Neural progenitor cell (in vitro differentiated cells): ENCODE measurements at regions not wholly inside any gene's neighbourhood (a gene's known extent, or its start where the extent isn't known, plus 50 kb on each side); places are given as distances from the start of the nearest gene placed in this dataset.

Experiments
- DNase-seq: peaks from one replicate; pipeline ENCODE4 v3.0.0-alpha.2; 2016; ENCODE audit warnings: low spot score
- H2AFZ ChIP-seq: fragments of 200-600 bp; sonication (generic); replicated peaks from 2 replicates; pipeline ENCODE4 v1.6.1; 2016; ENCODE audit warnings: antibody characterized with exemption
- H3F3A ChIP-seq: fragments of 200-600 bp; sonication (generic); 2 replicates; pipeline ENCODE4 v1.6.1; 2016; ENCODE audit warnings: antibody characterized with exemption, low read depth
- H3K27ac ChIP-seq: fragments of 200-600 bp; sonication (generic); 2 replicates; pipeline ENCODE4 v1.5.1; 2016; ENCODE audit warnings: mild to moderate bottlenecking
- H3K27me3 ChIP-seq: fragments of 200-600 bp; sonication (generic); 2 replicates; pipeline ENCODE4 v1.6.1; 2016; ENCODE audit warnings: mild to moderate bottlenecking, moderate library complexity
- H3K36me3 ChIP-seq: fragments of 200-600 bp; sonication (generic); 2 replicates; pipeline ENCODE4 v1.5.1; 2016
- H3K4me1 ChIP-seq: fragments of 200-600 bp; sonication (generic); 2 replicates; pipeline ENCODE4 v1.6.1; 2016; ENCODE audit warnings: mixed run types
- H3K4me2 ChIP-seq: fragments of 200-600 bp; sonication (generic); 2 replicates; pipeline ENCODE4 v1.6.1; 2016
- H3K4me3 ChIP-seq: fragments of 200-600 bp; sonication (generic); 2 replicates; pipeline ENCODE4 v1.5.1; 2016
- H3K79me2 ChIP-seq: fragments of 200-600 bp; sonication (generic); 2 replicates; pipeline ENCODE4 v1.6.1; 2016; ENCODE audit warnings: low read depth
- H3K9ac ChIP-seq: fragments of 200-600 bp; sonication (generic); 2 replicates; pipeline ENCODE4 v1.6.1; 2016
- H3K9me3 ChIP-seq: fragments of 200-600 bp; sonication (generic); 2 replicates; pipeline ENCODE4 v1.5.1; 2016; ENCODE audit warnings: low read depth
- H4K20me1 ChIP-seq: fragments of 200-600 bp; sonication (generic); 2 replicates; pipeline ENCODE4 v1.6.1; 2016; ENCODE audit warnings: low read depth
- H3K27ac Mint-ChIP-seq: 3 replicates; pipeline ENCODE4 v1.8.0; 2021; ENCODE audit warnings: mixed read lengths
- H3K27me3 Mint-ChIP-seq: 2 replicates; pipeline ENCODE4 v1.8.0; 2022; ENCODE audit warnings: low read depth, mild to moderate bottlenecking, inconsistent platforms, moderate library complexity, mixed read lengths; ENCODE audit not compliant: insufficient read depth
- H3K36me3 Mint-ChIP-seq: 3 replicates; pipeline ENCODE4 v1.8.0; 2021; ENCODE audit warnings: mixed read lengths
- H3K4me1 Mint-ChIP-seq: 3 replicates; pipeline ENCODE4 v1.8.0; 2021; ENCODE audit warnings: mixed read lengths
- H3K4me3 Mint-ChIP-seq: 3 replicates; pipeline ENCODE4 v1.8.0; 2021; ENCODE audit warnings: mild to moderate bottlenecking, moderate library complexity, mixed read lengths
- H3K9me3 Mint-ChIP-seq: 3 replicates; pipeline ENCODE4 v1.8.0; 2020; ENCODE audit warnings: mixed read lengths
- EZH2 ChIP-seq: fragments of 200-600 bp; sonication (generic); IDR thresholded peaks from 2 replicates; pipeline ENCODE4 v1.6.1; 2017; ENCODE audit warnings: antibody characterized with exemption, mild to moderate bottlenecking, moderate library complexity
- EZH2phosphoT487 ChIP-seq: fragments of 200-600 bp; sonication (generic); IDR thresholded peaks from 2 replicates; pipeline ENCODE4 v1.6.1; 2017; ENCODE audit warnings: antibody characterized with exemption
- TF ChIP-seq, protein P1 (sequence below): fragments of 200-600 bp; sonication (generic); IDR thresholded peaks from 2 replicates; pipeline ENCODE4 v1.5.1; 2017; ENCODE audit warnings: antibody characterized with exemption, mild to moderate bottlenecking

GRCh38 chr2:155442755-155443372, 744.4 kb downstream of the KCNJ3 start:
- H3K27ac Mint-ChIP-seq, result no peak overlapping the region
- TF ChIP-seq, protein P1, sequence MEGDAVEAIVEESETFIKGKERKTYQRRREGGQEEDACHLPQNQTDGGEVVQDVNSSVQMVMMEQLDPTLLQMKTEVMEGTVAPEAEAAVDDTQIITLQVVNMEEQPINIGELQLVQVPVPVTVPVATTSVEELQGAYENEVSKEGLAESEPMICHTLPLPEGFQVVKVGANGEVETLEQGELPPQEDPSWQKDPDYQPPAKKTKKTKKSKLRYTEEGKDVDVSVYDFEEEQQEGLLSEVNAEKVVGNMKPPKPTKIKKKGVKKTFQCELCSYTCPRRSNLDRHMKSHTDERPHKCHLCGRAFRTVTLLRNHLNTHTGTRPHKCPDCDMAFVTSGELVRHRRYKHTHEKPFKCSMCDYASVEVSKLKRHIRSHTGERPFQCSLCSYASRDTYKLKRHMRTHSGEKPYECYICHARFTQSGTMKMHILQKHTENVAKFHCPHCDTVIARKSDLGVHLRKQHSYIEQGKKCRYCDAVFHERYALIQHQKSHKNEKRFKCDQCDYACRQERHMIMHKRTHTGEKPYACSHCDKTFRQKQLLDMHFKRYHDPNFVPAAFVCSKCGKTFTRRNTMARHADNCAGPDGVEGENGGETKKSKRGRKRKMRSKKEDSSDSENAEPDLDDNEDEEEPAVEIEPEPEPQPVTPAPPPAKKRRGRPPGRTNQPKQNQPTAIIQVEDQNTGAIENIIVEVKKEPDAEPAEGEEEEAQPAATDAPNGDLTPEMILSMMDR, result no peak
- no peaks in the 10 kb centered on the region for H3K9me3 Mint-ChIP-seq
- Histone ChIP-seq H3K9ac (no peak overlapping the region), H2AFZ (no peak overlapping the region), H3F3A (no peaks in the 10 kb centered on the region), H3K36me3 (no peaks in the 10 kb centered on the region), H3K4me1 (no peaks in the 10 kb centered on the region), H3K27ac (no peak overlapping the region), H3K27me3 (no peaks in the 10 kb centered on the region), H3K79me2 (no peaks in the 10 kb centered on the region), H3K4me3 (no peak overlapping the region), H3K9me3 (no peaks in the 10 kb centered on the region), H3K4me2 (no peak overlapping the region), H4K20me1 (no peaks in the 10 kb centered on the region)
- DNase-seq, result no peak
- H3K4me1 Mint-ChIP-seq, result no peaks in the 10 kb centered on the region
- H3K36me3 Mint-ChIP-seq, result no peaks in the 10 kb centered on the region
- H3K27me3 Mint-ChIP-seq, result no peaks in the 10 kb centered on the region
- H3K4me3 Mint-ChIP-seq, result no peak overlapping the region

DNA sequence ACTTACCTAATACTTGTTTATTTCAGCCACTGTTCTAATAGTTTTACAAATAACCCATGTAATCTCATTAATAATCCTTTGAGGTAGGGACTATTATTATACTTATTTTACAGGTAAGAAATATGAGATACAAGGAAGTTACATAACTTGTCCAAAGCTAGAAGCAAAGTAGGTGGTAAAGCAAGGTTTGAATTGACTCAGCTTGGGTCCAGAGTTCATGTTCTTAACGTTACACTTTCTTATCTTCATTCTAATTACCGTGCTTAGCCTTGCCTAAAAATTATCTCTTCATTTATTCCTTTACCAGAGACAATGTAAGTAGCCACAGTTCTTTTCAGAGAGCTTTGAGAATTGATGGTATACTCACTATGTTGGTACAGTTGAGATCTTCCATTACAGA, 743.6 kb downstream of the KCNJ3 start:
- no peaks in the 10 kb centered on the region for H3K4me1 ChIP-seq
- no peak overlapping the region for H3K9ac ChIP-seq
- no peak overlapping the region for H3K27ac ChIP-seq
- no peaks in the 10 kb centered on the region for H3F3A ChIP-seq
- no peaks in the 10 kb centered on the region for H3K9me3 ChIP-seq
- H3K36me3 ChIP-seq, result no peaks in the 10 kb centered on the region
- H4K20me1 ChIP-seq, result no peaks in the 10 kb centered on the region
- Mint-ChIP-seq H3K4me3 (no peak overlapping the region), H3K4me1 (no peaks in the 10 kb centered on the region), H3K27ac (no peak overlapping the region), H3K27me3 (no peaks in the 10 kb centered on the region), H3K36me3 (no peaks in the 10 kb centered on the region), H3K9me3 (no peaks in the 10 kb centered on the region)
- no peak overlapping the region for H2AFZ ChIP-seq
- H3K79me2 ChIP-seq, result no peaks in the 10 kb centered on the region
- TF ChIP-seq, protein P1, result no peak
- no peak for TF ChIP-seq EZH2phosphoT487
- no peak for TF ChIP-seq EZH2
- DNase-seq, result no peak
- H3K27me3 ChIP-seq, result no peaks in the 10 kb centered on the region
- no peak overlapping the region for H3K4me2 ChIP-seq
- H3K4me3 ChIP-seq, result no peak overlapping the region

DNA sequence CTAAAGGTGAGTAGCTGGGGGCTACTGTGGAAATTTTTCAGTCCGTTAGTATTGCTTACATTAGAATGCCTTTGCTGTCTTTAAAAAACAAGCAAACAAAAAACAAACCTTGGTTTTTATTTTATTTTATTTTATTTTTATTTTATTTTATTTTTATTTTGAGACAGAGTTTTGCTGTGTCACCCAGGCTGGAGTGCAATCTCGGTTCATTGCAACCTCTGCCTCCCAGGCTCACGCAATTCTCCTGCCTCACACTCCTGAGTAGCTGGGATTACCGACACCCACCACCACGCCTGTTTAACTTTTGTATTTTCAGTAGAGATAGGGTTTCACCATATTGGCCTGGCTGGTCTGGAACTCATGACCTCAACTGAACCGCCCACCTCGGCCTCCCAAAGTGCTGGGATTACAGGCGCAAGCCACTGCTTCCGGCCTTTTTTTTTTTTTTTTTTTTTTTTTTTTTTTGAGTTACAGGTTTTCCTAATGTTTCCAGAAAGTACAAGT, 732.6 kb downstream of the KCNJ3 start:
- Mint-ChIP-seq H3K9me3 (peaks cover 3% of the 10 kb centered on the region), H3K36me3 (no peaks in the 10 kb centered on the region), H3K27ac (no peak overlapping the region), H3K4me1 (no peaks in the 10 kb centered on the region), H3K4me3 (no peak overlapping the region), H3K27me3 (no peaks in the 10 kb centered on the region)
- H3K27ac ChIP-seq, result no peak overlapping the region
- no peak for TF ChIP-seq EZH2
- TF ChIP-seq, protein P1, result no peak
- TF ChIP-seq EZH2phosphoT487, result no peak
- no peak overlapping the region for H3K4me3 ChIP-seq
- no peaks in the 10 kb centered on the region for H3F3A ChIP-seq
- H3K9ac ChIP-seq, result no peak overlapping the region
- no peak overlapping the region for H2AFZ ChIP-seq
- H3K36me3 ChIP-seq, result no peaks in the 10 kb centered on the region
- H3K27me3 ChIP-seq, result no peaks in the 10 kb centered on the region
- no peaks in the 10 kb centered on the region for H3K4me1 ChIP-seq
- H3K4me2 ChIP-seq, result no peak overlapping the region
- no peaks in the 10 kb centered on the region for H3K9me3 ChIP-seq
- no peaks in the 10 kb centered on the region for H3K79me2 ChIP-seq
- H4K20me1 ChIP-seq, result no peaks in the 10 kb centered on the region
- no peak for DNase-seq
